Thyroid gland (tissue), 4 donors: ENCODE measurements at regions not wholly inside any gene's neighbourhood (a gene's known extent, or its start where the extent isn't known, plus 50 kb on each side); places are given as distances from the start of the nearest gene placed in this dataset.

Experiments used
- POLR2A ChIP-seq, 2 donors: fragments of 450-650 bp; IDR thresholded peaks; one replicate each; pipeline ENCODE4 v1.6.1; 2017; ENCODE audit warnings: antibody characterized with exemption in 2 of 2, mild to moderate bottlenecking in 2 of 2, moderate library complexity in 1 of 2
- TF ChIP-seq, protein P1 (sequence below), 6 experiments: fragments of 200-600 bp in 3 of 6; fragments of 450-650 bp in 3 of 6; sonication (generic) in 3 of 6; IDR thresholded peaks; one replicate each; pipeline ENCODE4 v1.5.1; 2016 to 2019; ENCODE audit warnings: antibody characterized with exemption in 6 of 6, mild to moderate bottlenecking in 2 of 6, inconsistent platforms in 1 of 6, moderate library complexity in 1 of 6

DNA sequence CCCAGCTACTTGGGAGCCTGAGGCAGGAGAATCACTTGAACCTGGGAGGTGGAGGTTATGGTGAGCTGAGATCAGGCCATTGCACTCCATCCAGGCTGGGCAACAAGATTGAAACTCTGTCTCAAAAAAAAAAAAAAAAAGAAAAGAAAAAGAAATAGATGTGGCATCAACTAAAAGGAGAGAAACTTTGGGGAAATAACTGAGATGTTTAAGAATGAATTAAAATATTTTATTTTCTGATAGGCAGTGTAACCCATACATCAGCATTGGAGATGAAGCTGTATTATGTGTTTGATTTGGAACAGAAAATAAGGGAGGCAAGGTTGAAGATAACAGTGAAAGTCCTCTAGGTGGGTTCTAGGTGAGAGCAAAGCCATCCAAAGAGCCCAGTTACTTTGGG lies 110.7 kb upstream of the HNRNPA3 start:
- TF ChIP-seq, protein P1, sequence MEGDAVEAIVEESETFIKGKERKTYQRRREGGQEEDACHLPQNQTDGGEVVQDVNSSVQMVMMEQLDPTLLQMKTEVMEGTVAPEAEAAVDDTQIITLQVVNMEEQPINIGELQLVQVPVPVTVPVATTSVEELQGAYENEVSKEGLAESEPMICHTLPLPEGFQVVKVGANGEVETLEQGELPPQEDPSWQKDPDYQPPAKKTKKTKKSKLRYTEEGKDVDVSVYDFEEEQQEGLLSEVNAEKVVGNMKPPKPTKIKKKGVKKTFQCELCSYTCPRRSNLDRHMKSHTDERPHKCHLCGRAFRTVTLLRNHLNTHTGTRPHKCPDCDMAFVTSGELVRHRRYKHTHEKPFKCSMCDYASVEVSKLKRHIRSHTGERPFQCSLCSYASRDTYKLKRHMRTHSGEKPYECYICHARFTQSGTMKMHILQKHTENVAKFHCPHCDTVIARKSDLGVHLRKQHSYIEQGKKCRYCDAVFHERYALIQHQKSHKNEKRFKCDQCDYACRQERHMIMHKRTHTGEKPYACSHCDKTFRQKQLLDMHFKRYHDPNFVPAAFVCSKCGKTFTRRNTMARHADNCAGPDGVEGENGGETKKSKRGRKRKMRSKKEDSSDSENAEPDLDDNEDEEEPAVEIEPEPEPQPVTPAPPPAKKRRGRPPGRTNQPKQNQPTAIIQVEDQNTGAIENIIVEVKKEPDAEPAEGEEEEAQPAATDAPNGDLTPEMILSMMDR (IDR thresholded peaks at IDR 0.05) = no peak
- TF ChIP-seq POLR2A (IDR thresholded peaks at IDR 0.05) = no peak
